HG03565 (cell line): ENCODE measurements at regions not wholly inside any gene's neighbourhood (a gene's known extent, or its start where the extent isn't known, plus 50 kb on each side); places are given as distances from the start of the nearest gene placed in this dataset.

Experiments used
- ATAC-seq: cut with Tn5 transposase; IDR thresholded peaks from one replicate; pipeline ENCODE4 v1.9.1; 2021; ENCODE audit warnings: mild to moderate bottlenecking, moderate library complexity; ENCODE audit not compliant: unreplicated experiment

DNA sequence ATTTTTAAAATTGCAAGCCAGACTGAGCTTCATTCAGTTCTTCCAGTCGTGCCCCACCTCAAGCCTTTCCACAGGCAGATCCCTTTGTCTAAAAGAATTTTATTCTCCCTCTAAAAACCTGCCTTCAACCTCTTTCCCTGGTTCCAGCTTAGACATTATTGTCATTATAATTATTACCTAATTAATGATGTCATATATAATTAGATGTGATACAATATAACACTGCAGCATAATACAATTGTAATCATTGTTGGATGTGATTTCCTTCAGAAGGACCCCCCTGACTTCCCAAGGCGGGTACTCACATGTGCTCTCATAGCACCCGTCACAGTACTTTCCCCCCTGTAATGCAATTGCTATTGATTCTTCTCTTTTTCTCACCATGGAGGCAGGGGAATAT is 88.6 kb downstream of the GPAM start:
- ATAC-seq, result no peak

DNA sequence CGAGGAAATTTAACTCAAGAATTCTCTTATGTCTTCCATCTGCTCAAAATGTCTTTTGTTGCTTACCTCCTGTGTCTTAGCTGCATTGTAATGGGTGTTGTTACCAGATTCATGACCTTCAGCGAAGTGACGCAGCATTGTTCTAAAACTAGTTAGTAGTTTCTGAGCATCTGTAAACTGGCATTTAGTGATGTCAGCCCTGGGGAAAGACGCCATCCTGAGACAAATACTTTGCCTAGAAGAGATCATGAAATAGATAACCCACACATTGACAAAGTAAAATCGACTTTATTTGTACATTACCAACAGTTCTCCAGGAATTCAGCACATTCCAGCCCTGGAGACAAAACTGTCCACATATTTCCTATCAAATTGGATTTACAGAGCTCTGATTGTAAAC is 87.8 kb downstream of the GPAM start:
- ATAC-seq, result no peak

DNA sequence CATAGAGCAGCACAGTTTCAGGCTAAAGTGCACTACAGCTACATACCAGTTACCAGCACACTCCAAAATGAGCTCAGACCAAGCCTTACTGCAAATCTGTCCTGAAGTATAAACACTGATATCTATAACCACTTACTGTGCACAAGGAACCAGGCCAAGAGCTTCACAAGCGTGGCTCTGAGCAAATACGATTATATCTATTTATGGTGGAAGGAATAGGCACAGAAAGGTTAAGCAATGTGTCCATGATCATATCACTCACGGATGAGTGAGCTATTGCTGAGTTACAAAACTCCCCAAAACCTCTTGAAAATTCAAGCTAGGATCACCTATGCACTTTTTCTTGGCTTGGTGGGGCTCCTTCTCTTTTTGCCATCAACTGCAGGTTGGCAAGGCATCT is 84.9 kb downstream of the GPAM start:
- ATAC-seq, result no peak
